Natural killer cell treated with Interleukin-12 subunit alpha and Interleukin-12 subunit beta and Interleukin-15 and Interleukin-18, amount 100 ng/mL, for 72 hours (primary cell): ENCODE measurements at regions not wholly inside any gene's neighbourhood (a gene's known extent, or its start where the extent isn't known, plus 50 kb on each side); places are given as distances from the start of the nearest gene placed in this dataset.

Experiments used
- ATAC-seq, 2 donors: fragments of 150-1000 bp; cut with Tn5 transposase in 1 of 2; sonication (Bioruptor Pico), chemical (Tn5 transposase) in 1 of 2; 2 replicates each; pipeline ENCODE4 v1.10.0; 2021
- DNase-seq: peaks from one replicate; pipeline ENCODE4 v3.0.0; 2022; ENCODE audit warnings: low spot score
- H3K27ac Mint-ChIP-seq, 2 donors: 1 replicate in 1 of 2; 2 replicates in 1 of 2; pipeline ENCODE4 v1.8.0; 2022; ENCODE audit warnings: mixed read lengths in 2 of 2, mild to moderate bottlenecking in 1 of 2, moderate library complexity in 1 of 2
- H3K27me3 Mint-ChIP-seq, 2 donors: 1 replicate in 1 of 2; 2 replicates in 1 of 2; pipeline ENCODE4 v1.8.0; 2022; ENCODE audit warnings: mixed read lengths in 2 of 2
- H3K36me3 Mint-ChIP-seq: one replicate; pipeline ENCODE4 v1.8.0; 2022; ENCODE audit warnings: mixed read lengths
- H3K4me1 Mint-ChIP-seq, 2 donors: 1 replicate in 1 of 2; 2 replicates in 1 of 2; pipeline ENCODE4 v1.8.0; 2022; ENCODE audit warnings: low read depth in 2 of 2, mixed read lengths in 2 of 2, mild to moderate bottlenecking in 1 of 2
- H3K4me3 Mint-ChIP-seq: one replicate; pipeline ENCODE4 v1.8.0; 2022; ENCODE audit warnings: mixed read lengths
- H3K9me3 Mint-ChIP-seq: 2 replicates; pipeline ENCODE4 v1.8.0; 2022; ENCODE audit warnings: mixed read lengths

GRCh38 chr1:242770366-242770765 lies 245.9 kb upstream of the PLD5 start:
- ATAC-seq (no peak), DNase-seq (no peak)
- H3K9me3 Mint-ChIP-seq, result peaks cover 4% of the 10 kb centered on the region
- H3K4me1 Mint-ChIP-seq, result no peaks in the 10 kb centered on the region
- no peaks in the 10 kb centered on the region for H3K36me3 Mint-ChIP-seq
- H3K4me3 Mint-ChIP-seq, result no peak overlapping the region
- no peak overlapping the region for H3K27ac Mint-ChIP-seq
- no peaks in the 10 kb centered on the region for H3K27me3 Mint-ChIP-seq

- Mint-ChIP-seq H3K9me3 (peaks cover 4% of the 10 kb centered on the region), H3K36me3 (no peaks in the 10 kb centered on the region), H3K27me3 (no peaks in the 10 kb centered on the region), H3K4me1 (no peaks in the 10 kb centered on the region), H3K4me3 (no peak overlapping the region), H3K27ac (no peak overlapping the region)
- DNase-seq, result no peak
- no peak for ATAC-seq
Measured at GRCh38 chr1:242764161-242764560, 239.7 kb upstream of the PLD5 start.

- DNase-seq, result no peak
- ATAC-seq, result no peak
- Mint-ChIP-seq H3K27me3 (no peaks in the 10 kb centered on the region), H3K4me3 (no peak overlapping the region), H3K36me3 (no peaks in the 10 kb centered on the region), H3K9me3 (peaks cover 4% of the 10 kb centered on the region), H3K4me1 (no peaks in the 10 kb centered on the region), H3K27ac (no peak overlapping the region)
Measured at GRCh38 chr1:242761556-242761955, 237.1 kb upstream of the PLD5 start.

- no peak overlapping the region for H3K4me3 Mint-ChIP-seq
- DNase-seq, result no peak
- H3K27ac Mint-ChIP-seq, result no peak overlapping the region
- ATAC-seq, result no peak
- no peaks in the 10 kb centered on the region for H3K27me3 Mint-ChIP-seq
- peaks cover 3% of the 10 kb centered on the region for H3K9me3 Mint-ChIP-seq
- H3K4me1 Mint-ChIP-seq, result no peaks in the 10 kb centered on the region
- H3K36me3 Mint-ChIP-seq, result no peaks in the 10 kb centered on the region
Measured at GRCh38 chr1:242754926-242755325, 230.4 kb upstream of the PLD5 start.

- ATAC-seq, result no peak
Measured at GRCh38 chr1:242754125-242754524, 229.6 kb upstream of the PLD5 start.

GRCh38 chr1:242747233-242747632 lies 222.7 kb upstream of the PLD5 start:
- H3K4me3 Mint-ChIP-seq, result no peak overlapping the region
- DNase-seq, result no peak
- no peak overlapping the region for H3K27ac Mint-ChIP-seq
- no peaks in the 10 kb centered on the region for H3K27me3 Mint-ChIP-seq
- H3K36me3 Mint-ChIP-seq, result no peaks in the 10 kb centered on the region
- no peaks in the 10 kb centered on the region for H3K4me1 Mint-ChIP-seq
- H3K9me3 Mint-ChIP-seq, result peaks cover 20% of the 10 kb centered on the region
- no peak for ATAC-seq

More at GRCh38 chr1:242754125-242754524, 229.6 kb upstream of the PLD5 start:
- Mint-ChIP-seq H3K4me1 (no peaks in the 10 kb centered on the region), H3K27me3 (no peaks in the 10 kb centered on the region), H3K27ac (no peak overlapping the region), H3K9me3 (peaks cover 3% of the 10 kb centered on the region), H3K36me3 (no peaks in the 10 kb centered on the region), H3K4me3 (no peak overlapping the region)
- no peak for DNase-seq

GRCh38 chr1:242745079-242745478 lies 220.6 kb upstream of the PLD5 start:
- no peaks in the 10 kb centered on the region for H3K4me1 Mint-ChIP-seq
- no peak overlapping the region for H3K27ac Mint-ChIP-seq
- H3K4me3 Mint-ChIP-seq, result no peak overlapping the region
- no peak for DNase-seq
- H3K27me3 Mint-ChIP-seq, result no peaks in the 10 kb centered on the region
- peaks cover 28% of the 10 kb centered on the region for H3K9me3 Mint-ChIP-seq
- ATAC-seq, result no peak
- H3K36me3 Mint-ChIP-seq, result peaks cover 7% of the 10 kb centered on the region

GRCh38 chr1:242743983-242744780 lies 219.7 kb upstream of the PLD5 start:
- no peaks in the 10 kb centered on the region for H3K4me1 Mint-ChIP-seq
- H3K4me3 Mint-ChIP-seq, result no peak overlapping the region
- no peak for DNase-seq
- H3K36me3 Mint-ChIP-seq, result peaks cover 7% of the 10 kb centered on the region
- H3K27me3 Mint-ChIP-seq, result no peaks in the 10 kb centered on the region
- ATAC-seq, result no peak
- peaks cover 28% of the 10 kb centered on the region for H3K9me3 Mint-ChIP-seq
- no peak overlapping the region for H3K27ac Mint-ChIP-seq

- Mint-ChIP-seq H3K4me3 (no peak overlapping the region), H3K27ac (no peak overlapping the region), H3K9me3 (peaks cover 25% of the 10 kb centered on the region), H3K36me3 (peaks cover 7% of the 10 kb centered on the region), H3K4me1 (no peaks in the 10 kb centered on the region), H3K27me3 (no peaks in the 10 kb centered on the region)
- DNase-seq (no peak), ATAC-seq (no peak)
Measured at GRCh38 chr1:242738702-242739645, 214.5 kb upstream of the PLD5 start.

- Mint-ChIP-seq H3K27ac (no peak overlapping the region), H3K4me3 (no peak overlapping the region), H3K36me3 (peaks cover 6% of the 10 kb centered on the region), H3K27me3 (no peaks in the 10 kb centered on the region), H3K9me3 (peaks cover 10% of the 10 kb centered on the region), H3K4me1 (no peaks in the 10 kb centered on the region)
- DNase-seq (no peak), ATAC-seq (no peak)
Measured at GRCh38 chr1:242736611-242737010, 212.1 kb upstream of the PLD5 start.

GRCh38 chr1:242735323-242735722 lies 210.8 kb upstream of the PLD5 start:
- ATAC-seq, result no peak
- H3K9me3 Mint-ChIP-seq, result peaks cover 5% of the 10 kb centered on the region
- H3K4me1 Mint-ChIP-seq, result no peaks in the 10 kb centered on the region
- DNase-seq, result no peak
- H3K36me3 Mint-ChIP-seq, result no peaks in the 10 kb centered on the region
- H3K27ac Mint-ChIP-seq, result no peak overlapping the region
- H3K4me3 Mint-ChIP-seq, result no peak overlapping the region
- H3K27me3 Mint-ChIP-seq, result no peaks in the 10 kb centered on the region

GRCh38 chr1:242731446-242731845 lies 206.9 kb upstream of the PLD5 start:
- H3K4me1 Mint-ChIP-seq, result no peaks in the 10 kb centered on the region
- ATAC-seq (no peak), DNase-seq (no peak)
- H3K27me3 Mint-ChIP-seq, result no peaks in the 10 kb centered on the region
- no peaks in the 10 kb centered on the region for H3K9me3 Mint-ChIP-seq
- H3K4me3 Mint-ChIP-seq, result no peak overlapping the region
- H3K27ac Mint-ChIP-seq, result no peak overlapping the region
- H3K36me3 Mint-ChIP-seq, result no peaks in the 10 kb centered on the region

GRCh38 chr1:242728696-242729095 lies 204.2 kb upstream of the PLD5 start:
- DNase-seq (no peak), ATAC-seq (no peak)
- no peaks in the 10 kb centered on the region for H3K4me1 Mint-ChIP-seq
- H3K9me3 Mint-ChIP-seq, result no peaks in the 10 kb centered on the region
- no peak overlapping the region for H3K4me3 Mint-ChIP-seq
- H3K36me3 Mint-ChIP-seq, result no peaks in the 10 kb centered on the region
- H3K27me3 Mint-ChIP-seq, result no peaks in the 10 kb centered on the region
- no peak overlapping the region for H3K27ac Mint-ChIP-seq

- DNase-seq, result no peak
- peaks cover 4% of the 10 kb centered on the region for H3K9me3 Mint-ChIP-seq
- no peaks in the 10 kb centered on the region for H3K27me3 Mint-ChIP-seq
- no peaks in the 10 kb centered on the region for H3K36me3 Mint-ChIP-seq
- H3K27ac Mint-ChIP-seq, result no peak overlapping the region
- no peak for ATAC-seq
- H3K4me3 Mint-ChIP-seq, result no peak overlapping the region
- H3K4me1 Mint-ChIP-seq, result no peaks in the 10 kb centered on the region
Measured at GRCh38 chr1:242723044-242723716, 198.7 kb upstream of the PLD5 start.
